Prostate gland (tissue), 2 donors: ENCODE measurements at regions not wholly inside any gene's neighbourhood (a gene's known extent, or its start where the extent isn't known, plus 50 kb on each side); places are given as distances from the start of the nearest gene placed in this dataset.

Experiments
- DNase-seq: peaks from one replicate; pipeline ENCODE4 v3.0.0-alpha.2; 2019; ENCODE audit warnings: low spot score
- H3K27ac ChIP-seq, 2 donors: fragments of 200-600 bp; sonication (generic); 2 replicates each; pipeline ENCODE4 v1.5.1; 2017 to 2019
- H3K27me3 ChIP-seq: fragments of 200-600 bp; sonication (generic); replicated peaks from 2 replicates; pipeline ENCODE4 v1.5.1; 2019; ENCODE audit not compliant: insufficient read depth
- H3K36me3 ChIP-seq, 2 donors: fragments of 200-600 bp; sonication (generic); 1 replicate in 1 of 2; 2 replicates in 1 of 2; pipeline versions ENCODE4 v1.5.1 to v1.8.1; 2017 to 2019
- H3K4me1 ChIP-seq: fragments of 200-600 bp; sonication (generic); replicated peaks from 2 replicates; pipeline ENCODE4 v1.5.1; 2019
- H3K4me3 ChIP-seq, 2 donors: fragments of 200-600 bp; sonication (generic); 2 replicates each; pipeline ENCODE4 v1.5.1; 2017 to 2019
- H3K9me3 ChIP-seq: fragments of 200-600 bp; sonication (generic); 2 replicates; pipeline ENCODE4 v1.5.1; 2017
- POLR2A ChIP-seq: fragments of 450-650 bp; IDR thresholded peaks from one replicate; pipeline ENCODE4 v1.6.1; 2016; ENCODE audit warnings: antibody characterized with exemption, mild to moderate bottlenecking
- POLR2AphosphoS5 ChIP-seq: sonication (generic); formaldehyde crosslinking; IDR thresholded peaks from one replicate; pipeline ENCODE4 v1.6.1; 2017; ENCODE audit warnings: antibody characterized with exemption
- WGBS: methylation state at CpG from one replicate; pipeline ENCODE4 v1.1.5; 2018; 5-methylcytosine and 5-hydroxymethylcytosine counted together
- intact Hi-C: fragments of 100-400 bp; cut with DNase I; formaldehyde crosslinking; loops from one replicate; pipeline ENCODE4 v1.14.2; 2022
- TF ChIP-seq, protein P1 (sequence below), 4 experiments: fragments of 200-600 bp in 2 of 4; fragments of 450-650 bp in 2 of 4; sonication (generic) in 2 of 4; IDR thresholded peaks; 1 replicate in 3 of 4; 2 replicates in 1 of 4; pipeline ENCODE4 v1.5.1; 2016 to 2019; ENCODE audit warnings: antibody characterized with exemption in 4 of 4, mild to moderate bottlenecking in 2 of 4, moderate library complexity in 2 of 4

DNA sequence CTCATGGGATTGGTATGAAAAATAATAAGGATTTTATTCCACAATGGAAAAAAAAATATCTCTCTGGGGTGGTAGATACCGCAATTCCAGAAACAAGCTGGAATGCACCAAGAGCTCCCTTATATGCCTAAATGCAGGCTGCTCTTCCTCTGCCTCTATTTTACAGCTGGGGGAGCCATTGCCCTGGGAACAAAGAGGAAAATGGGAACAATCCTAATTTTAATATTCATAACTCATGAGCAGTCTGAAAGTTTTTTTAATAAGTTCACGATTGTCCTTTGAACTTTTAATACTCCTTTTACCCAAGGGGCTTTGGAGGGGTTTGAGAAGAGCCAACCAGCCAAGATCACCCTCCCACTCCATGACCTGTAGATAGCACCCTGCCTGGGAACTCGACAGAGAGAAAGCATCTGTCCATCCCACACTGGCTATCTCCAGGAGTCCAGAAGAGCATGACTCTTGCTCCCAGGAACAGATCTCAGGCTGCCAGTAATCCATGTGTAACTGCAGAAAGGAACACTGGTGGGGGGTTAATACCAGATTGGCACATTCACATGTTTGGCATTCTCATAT is 74.7 kb downstream of the CD83 start:
- no peak for DNase-seq
- Histone ChIP-seq H3K4me3 (no peak overlapping the region), H3K36me3 (no peaks in the 10 kb centered on the region), H3K27ac (no peak overlapping the region), H3K4me1 (no peaks in the 10 kb centered on the region), H3K27me3 (peaks cover 2% of the 10 kb centered on the region), H3K9me3 (no peaks in the 10 kb centered on the region)
- TF ChIP-seq POLR2A: no peak
- no peak for TF ChIP-seq POLR2AphosphoS5
- TF ChIP-seq, protein P1, sequence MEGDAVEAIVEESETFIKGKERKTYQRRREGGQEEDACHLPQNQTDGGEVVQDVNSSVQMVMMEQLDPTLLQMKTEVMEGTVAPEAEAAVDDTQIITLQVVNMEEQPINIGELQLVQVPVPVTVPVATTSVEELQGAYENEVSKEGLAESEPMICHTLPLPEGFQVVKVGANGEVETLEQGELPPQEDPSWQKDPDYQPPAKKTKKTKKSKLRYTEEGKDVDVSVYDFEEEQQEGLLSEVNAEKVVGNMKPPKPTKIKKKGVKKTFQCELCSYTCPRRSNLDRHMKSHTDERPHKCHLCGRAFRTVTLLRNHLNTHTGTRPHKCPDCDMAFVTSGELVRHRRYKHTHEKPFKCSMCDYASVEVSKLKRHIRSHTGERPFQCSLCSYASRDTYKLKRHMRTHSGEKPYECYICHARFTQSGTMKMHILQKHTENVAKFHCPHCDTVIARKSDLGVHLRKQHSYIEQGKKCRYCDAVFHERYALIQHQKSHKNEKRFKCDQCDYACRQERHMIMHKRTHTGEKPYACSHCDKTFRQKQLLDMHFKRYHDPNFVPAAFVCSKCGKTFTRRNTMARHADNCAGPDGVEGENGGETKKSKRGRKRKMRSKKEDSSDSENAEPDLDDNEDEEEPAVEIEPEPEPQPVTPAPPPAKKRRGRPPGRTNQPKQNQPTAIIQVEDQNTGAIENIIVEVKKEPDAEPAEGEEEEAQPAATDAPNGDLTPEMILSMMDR (IDR thresholded peaks at IDR 0.05): no peak
- intact Hi-C loops: no loop called here
- whole genome bisulfite sequencing: 81% methylated on average over 3 of the region's 3 CpGs

DNA sequence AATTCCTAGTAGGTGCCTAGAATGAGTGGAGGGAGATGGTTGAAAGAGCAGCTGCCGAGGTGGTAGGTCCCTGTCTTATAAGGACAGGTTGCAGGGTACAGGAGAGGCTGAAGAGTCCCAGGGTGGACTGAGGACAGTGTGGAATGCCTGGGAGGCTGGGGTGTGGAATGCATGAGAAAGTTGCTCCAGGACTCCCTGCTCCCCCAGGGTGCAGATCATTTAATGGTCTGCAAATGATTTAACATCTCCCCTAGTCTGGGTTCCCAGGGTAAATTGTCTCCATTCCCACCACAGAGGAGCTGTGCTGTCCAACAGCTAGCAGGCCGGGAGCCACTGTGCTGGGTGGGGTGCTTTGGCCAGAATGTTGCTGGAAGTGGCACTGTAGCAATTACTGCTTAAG is 76.0 kb downstream of the CD83 start:
- no peak for TF ChIP-seq POLR2A
- TF ChIP-seq, protein P1 (IDR thresholded peaks at IDR 0.05): no peak
- TF ChIP-seq POLR2AphosphoS5: no peak
- H3K9me3 ChIP-seq: no peaks in the 10 kb centered on the region
- DNase-seq: no peak
- H3K4me1 ChIP-seq: no peaks in the 10 kb centered on the region
- 93% methylated on average over 2 of the region's 2 CpGs for WGBS
- intact Hi-C loops: no loop called here
- no peak overlapping the region for H3K4me3 ChIP-seq
- H3K36me3 ChIP-seq: no peaks in the 10 kb centered on the region
- H3K27me3 ChIP-seq: no peaks in the 10 kb centered on the region
- no peak overlapping the region for H3K27ac ChIP-seq

DNA sequence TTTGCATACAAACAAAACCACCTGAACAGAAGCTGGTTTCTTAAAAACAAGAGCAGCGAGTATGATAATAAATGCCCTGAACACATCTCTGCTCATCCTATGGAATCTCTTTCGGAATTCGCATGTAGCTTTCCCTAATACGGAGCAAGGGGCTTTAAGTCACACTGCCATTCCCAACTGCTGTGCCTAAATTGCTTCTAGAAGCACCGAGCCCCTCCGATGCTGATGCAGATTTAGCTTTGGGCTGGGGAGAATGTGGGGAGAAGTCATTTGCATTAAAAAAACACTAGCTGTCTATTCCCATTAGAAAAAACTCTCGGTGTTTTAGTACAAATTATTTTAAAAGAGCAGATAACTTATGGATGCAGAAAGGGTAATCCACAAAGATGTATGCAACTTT is 76.9 kb downstream of the CD83 start:
- Histone ChIP-seq H3K4me3 (no peak overlapping the region), H3K4me1 (no peaks in the 10 kb centered on the region), H3K27me3 (no peaks in the 10 kb centered on the region), H3K9me3 (no peaks in the 10 kb centered on the region), H3K36me3 (no peaks in the 10 kb centered on the region), H3K27ac (no peak overlapping the region)
- DNase-seq: no peak
- WGBS: 48% methylated on average over 7 of the region's 7 CpGs
- TF ChIP-seq POLR2A: no peak
- TF ChIP-seq POLR2AphosphoS5: no peak
- TF ChIP-seq, protein P1 (IDR thresholded peaks at IDR 0.05): no peak
- intact Hi-C loops: no loop called here

DNA sequence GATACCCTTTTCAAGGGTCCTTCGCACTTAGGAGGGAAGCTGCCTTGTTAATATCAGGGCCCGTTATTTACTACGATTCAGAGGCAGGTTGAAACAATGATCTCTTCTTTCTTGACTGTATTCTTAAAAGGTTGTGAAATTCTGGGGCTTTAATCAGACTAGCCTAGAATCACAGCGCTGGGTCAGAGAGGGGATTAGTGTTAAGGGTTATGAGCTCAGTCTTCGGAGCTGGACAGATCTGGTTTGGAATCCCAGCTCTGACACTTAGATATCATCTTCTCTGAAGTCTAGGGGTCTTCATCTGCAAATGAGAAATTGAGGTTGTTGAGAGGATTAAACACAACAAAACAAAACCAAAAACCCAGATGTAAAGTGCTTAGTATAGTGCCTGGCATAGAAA is 77.4 kb downstream of the CD83 start:
- Histone ChIP-seq H3K36me3 (no peaks in the 10 kb centered on the region), H3K27me3 (no peaks in the 10 kb centered on the region), H3K4me3 (no peak overlapping the region), H3K4me1 (no peaks in the 10 kb centered on the region), H3K27ac (no peak overlapping the region), H3K9me3 (no peaks in the 10 kb centered on the region)
- intact Hi-C loops: no loop called here
- no peak for DNase-seq
- 61% methylated on average over 5 of the region's 5 CpGs for WGBS
- no peak for TF ChIP-seq POLR2AphosphoS5
- TF ChIP-seq, protein P1 (IDR thresholded peaks at IDR 0.05): no peak
- TF ChIP-seq POLR2A: no peak

DNA sequence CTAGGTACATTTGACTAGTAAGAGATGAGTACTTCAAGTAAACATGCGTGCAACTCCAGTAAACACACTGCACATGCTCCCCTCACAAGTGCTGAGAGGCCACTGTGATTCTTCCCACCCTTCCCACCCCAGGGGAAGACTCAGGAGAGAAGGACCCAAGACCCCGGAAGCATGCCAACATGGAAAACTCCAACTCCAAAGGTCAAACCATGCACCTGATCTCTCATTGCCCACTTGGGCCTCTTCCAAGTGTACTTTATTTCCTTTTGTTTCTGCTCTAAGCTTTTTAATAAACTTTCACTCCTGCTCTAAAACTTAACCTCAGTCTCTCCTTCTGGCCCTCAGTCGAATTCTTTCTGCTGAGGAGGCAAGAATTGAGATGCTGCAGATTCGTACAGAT is 78.5 kb downstream of the CD83 start:
- H3K9me3 ChIP-seq: no peaks in the 10 kb centered on the region
- no peak for DNase-seq
- no peaks in the 10 kb centered on the region for H3K27me3 ChIP-seq
- 91% methylated on average over 4 of the region's 4 CpGs for WGBS
- no peaks in the 10 kb centered on the region for H3K36me3 ChIP-seq
- no peak overlapping the region for H3K4me3 ChIP-seq
- H3K27ac ChIP-seq: no peak overlapping the region
- intact Hi-C loops: no loop called here
- no peaks in the 10 kb centered on the region for H3K4me1 ChIP-seq
- TF ChIP-seq POLR2A (no peak), POLR2AphosphoS5 (no peak)
- TF ChIP-seq, protein P1 (IDR thresholded peaks at IDR 0.05): no peak
